GM21576 (cell line): ENCODE measurements at regions not wholly inside any gene's neighbourhood (a gene's known extent, or its start where the extent isn't known, plus 50 kb on each side); places are given as distances from the start of the nearest gene placed in this dataset.
"Not testable (repeated sequence)": the region's sequence is repeated elsewhere in the genome, so short reads cannot be mapped to it uniquely, and the experiment has no call there.

Source experiments
- ATAC-seq: cut with Tn5 transposase; IDR thresholded peaks from one replicate; pipeline ENCODE4 v1.9.1; 2021; ENCODE audit warnings: mild to moderate bottlenecking, moderate library complexity; ENCODE audit not compliant: unreplicated experiment

- ATAC-seq: no peak
Observed at GRCh38 chr12:68477906-68478305, 132.8 kb upstream of the RAP1B start.

GRCh38 chr12:68478516-68479260, 132.0 kb upstream of the RAP1B start:
- ATAC-seq: no peak

GRCh38 chr12:68479261-68479895, 131.3 kb upstream of the RAP1B start:
- no peak for ATAC-seq

GRCh38 chr12:68479896-68480291, 130.8 kb upstream of the RAP1B start:
- ATAC-seq: no peak

DNA sequence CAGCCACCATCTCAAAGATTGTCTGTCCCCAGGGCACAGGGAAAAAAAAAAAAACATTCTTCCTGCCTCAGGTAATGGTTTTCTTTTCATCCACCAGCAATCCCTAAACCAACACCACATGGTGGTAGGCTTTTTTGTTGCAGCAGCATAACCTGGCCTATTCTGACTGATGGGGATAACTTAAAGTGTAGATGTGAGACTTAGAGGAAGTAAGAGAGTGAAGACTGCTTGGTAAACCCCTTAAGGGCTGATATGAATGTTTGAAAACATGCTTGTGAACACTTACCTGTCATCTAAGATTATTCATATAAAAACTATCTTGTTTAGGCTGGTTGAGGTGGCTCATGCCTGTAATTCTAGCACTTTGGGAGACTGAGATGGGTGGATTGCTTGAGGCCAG, 130.2 kb upstream of the RAP1B start:
- ATAC-seq: no peak

GRCh38 chr12:68481181-68481941, 129.3 kb upstream of the RAP1B start:
- ATAC-seq: no peak

DNA sequence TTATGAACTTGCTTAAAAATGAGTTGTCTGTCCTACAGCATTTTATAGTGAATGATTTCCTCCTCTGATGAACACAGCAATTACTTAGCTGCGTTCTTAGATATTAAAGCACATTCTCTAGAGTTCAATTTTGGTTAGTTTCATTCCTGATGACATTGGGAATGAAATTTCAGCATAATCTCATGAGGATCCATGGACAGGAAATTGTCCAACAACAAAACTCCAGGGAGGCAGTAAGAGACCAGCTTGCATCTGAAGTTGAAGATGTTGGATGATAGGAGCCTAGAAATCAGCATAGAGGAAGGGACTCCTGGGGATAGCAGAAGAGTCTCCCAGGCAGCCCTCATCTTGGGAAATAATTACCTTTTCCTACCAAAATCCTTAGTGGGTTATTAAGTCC, 128.7 kb upstream of the RAP1B start:
- no peak for ATAC-seq

- ATAC-seq: peak; percentile 83
Observed at GRCh38 chr12:68482660-68483059, 128.0 kb upstream of the RAP1B start.

- no peak for ATAC-seq
Observed at GRCh38 chr12:68483592-68484383, 126.9 kb upstream of the RAP1B start.

- ATAC-seq: not testable (repeated sequence)
Observed at GRCh38 chr12:68484578-68484977, 126.1 kb upstream of the RAP1B start.

DNA sequence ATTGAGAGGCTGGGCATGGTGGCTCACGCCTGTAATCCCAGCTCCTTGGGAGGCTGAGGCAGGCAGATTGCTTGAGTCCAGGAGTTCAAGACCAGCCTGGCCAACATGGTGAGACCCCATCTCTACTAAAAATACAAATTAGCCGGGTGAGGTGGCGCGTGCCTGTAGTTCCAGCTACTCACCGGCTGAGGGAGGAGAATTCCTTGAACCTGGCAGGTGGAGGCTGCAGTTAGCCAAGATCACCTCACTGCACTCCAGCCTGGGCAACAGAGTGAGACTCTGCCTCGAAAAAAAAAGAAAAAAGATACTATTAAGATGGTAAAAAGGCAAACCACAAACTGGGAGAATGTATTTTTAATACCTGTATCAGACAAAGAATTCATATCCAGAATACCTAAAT, 124.2 kb upstream of the RAP1B start:
- ATAC-seq: not testable (repeated sequence)

DNA sequence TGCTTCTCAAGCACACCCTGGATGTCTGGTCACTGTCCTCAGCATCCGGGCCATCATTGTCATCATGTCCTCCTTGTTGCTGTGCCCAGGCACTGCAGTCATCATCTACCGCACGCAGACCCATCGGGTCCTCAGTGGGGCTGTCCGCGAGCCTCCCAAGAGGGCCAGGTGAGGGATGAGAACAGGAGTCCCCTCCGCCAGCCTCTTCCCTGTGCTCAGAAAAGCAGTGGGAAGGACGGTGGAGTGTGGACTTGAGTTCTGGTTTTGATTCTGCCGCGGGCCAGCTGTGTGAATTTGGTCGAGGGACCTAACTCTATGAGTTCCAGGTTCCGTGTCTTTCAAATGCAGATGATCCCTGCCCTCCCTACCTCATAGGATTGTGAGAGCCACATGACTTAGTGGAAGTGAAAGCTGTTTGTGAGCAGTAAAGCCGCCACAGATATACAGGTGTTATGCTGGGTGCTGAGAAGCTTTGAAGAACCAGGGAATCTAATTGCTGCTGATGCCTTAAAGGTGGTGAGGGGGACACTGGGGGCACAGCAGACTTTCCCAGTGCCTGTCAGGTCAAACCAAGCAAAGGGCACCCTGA, 122.9 kb upstream of the RAP1B start:
- ATAC-seq: no peak

- ATAC-seq: no peak
Observed at GRCh38 chr12:68489273-68489672, 121.4 kb upstream of the RAP1B start.

DNA sequence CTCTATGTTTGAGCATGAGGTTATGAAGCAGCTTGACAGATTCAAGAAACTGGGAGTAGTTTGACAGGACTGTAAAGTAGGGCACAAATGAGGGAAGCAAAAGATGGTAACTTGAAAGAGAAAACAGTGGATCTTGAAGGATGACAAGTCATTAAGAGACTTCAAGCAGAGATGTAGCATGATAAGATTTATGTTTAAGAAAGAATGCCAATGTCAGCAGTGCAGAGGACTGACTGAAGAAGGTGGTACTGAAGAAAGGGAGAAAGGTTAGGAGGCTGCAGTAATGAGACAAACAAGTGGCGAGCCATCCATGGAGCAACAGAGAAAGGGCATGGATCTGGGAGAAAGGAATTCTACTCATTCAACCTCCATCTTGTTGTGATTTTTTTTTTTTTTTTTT, 120.2 kb upstream of the RAP1B start:
- ATAC-seq: no peak

DNA sequence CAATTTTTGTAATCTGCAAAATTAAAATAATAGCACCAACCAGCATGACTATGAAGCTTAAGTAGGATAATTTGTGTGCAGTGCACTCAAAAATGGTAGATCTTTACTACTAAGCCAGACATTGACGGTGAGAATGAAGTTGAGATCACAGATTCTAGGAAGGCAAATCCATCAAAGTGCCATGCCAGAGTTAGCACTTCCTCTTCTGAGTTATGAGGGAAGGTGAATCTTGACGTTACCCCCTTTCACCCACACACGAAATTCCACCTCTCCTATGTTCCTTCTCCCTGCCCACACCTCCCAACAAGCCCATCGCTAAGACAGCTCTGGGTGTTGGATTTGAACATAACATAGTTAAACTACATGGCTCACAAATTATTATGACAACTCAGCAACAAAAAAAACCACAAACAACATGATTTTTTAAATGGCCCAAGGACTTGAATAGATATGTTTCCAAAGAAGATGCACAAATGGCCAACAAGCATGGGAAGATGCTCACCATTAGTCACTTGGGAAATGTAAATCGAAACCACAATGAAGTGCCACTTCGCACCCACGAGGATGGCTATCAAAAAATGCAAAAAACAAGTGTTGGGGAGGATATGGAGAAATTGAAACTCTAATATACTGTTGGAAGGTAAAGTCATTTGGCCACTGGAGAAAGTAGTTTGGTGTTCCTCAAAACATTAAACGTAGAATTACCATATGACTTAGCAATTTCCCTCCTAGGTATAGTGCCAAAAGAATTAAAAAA, 119.3 kb upstream of the RAP1B start:
- no peak for ATAC-seq

- peak; percentile 41 for ATAC-seq
Observed at GRCh38 chr12:68495336-68496070, 115.2 kb upstream of the RAP1B start.

DNA sequence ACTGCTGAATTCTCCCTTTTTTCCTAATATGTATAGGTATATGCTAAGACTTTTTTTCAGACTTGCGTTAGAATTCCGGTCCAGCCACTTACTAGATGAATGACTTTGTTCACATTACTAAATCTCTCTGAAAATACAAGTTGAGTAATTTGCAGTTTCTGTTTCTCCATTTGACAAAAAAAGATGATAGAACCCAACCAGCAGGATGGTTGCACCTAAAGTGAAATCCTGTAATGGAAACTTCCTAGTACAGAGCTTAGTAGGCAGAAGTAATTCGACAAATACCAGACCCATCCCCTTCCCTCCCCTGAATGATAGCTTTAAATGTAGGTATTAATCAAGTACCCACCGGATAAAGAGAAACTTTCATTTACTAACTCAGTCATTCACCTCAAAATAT, 113.6 kb upstream of the RAP1B start:
- ATAC-seq: no peak

- ATAC-seq: no peak
Observed at GRCh38 chr12:68497702-68498101, 113.0 kb upstream of the RAP1B start.

DNA sequence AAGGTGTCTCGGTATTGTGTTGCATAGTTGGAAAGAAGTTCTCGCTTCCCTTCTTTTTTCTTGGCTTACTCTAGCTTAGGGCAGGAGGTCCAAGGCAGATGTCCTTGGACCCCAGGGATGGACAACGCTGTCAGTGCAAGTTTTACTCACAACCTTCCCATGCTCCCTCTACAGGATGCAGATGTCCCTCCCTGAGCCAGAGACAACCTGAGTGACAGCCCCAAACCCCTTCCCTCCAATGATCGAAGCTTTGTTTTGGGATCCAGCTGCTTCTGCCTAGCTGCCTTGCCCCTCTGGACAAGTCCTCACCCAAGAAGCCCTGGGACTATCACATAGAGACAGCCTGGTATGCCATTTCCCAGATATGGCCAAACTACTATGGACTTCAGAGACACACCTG, 112.0 kb upstream of the RAP1B start:
- no peak for ATAC-seq
